ENCODE measurements at regions not wholly inside any gene's neighbourhood (a gene's known extent, or its start where the extent isn't known, plus 50 kb on each side); places are given as distances from the start of the nearest gene placed in this dataset.

GRCh38 chr13:74084375-74084935, 49.7 kb downstream of the KLF12 start:
- DNase-seq: no peak

GRCh38 chr13:74082741-74083160, 51.5 kb downstream of the KLF12 start:
- DNase-seq: no peak

GRCh38 chr13:74080762-74081161, 53.4 kb downstream of the KLF12 start:
- no peak for DNase-seq

GRCh38 chr13:74077792-74078191, 56.4 kb downstream of the KLF12 start:
- DNase-seq: no peak

GRCh38 chr13:74077375-74077774, 56.8 kb downstream of the KLF12 start:
- DNase-seq: no peak

GRCh38 chr13:74074723-74075122, 59.5 kb downstream of the KLF12 start:
- DNase-seq: no peak

- DNase-seq: no peak
Measured at GRCh38 chr13:74073274-74073673, 60.9 kb downstream of the KLF12 start.

- no peak for DNase-seq
Measured at GRCh38 chr13:74070513-74070912, 63.7 kb downstream of the KLF12 start.

GRCh38 chr13:74070065-74070464, 64.1 kb downstream of the KLF12 start:
- DNase-seq: no peak

GRCh38 chr13:74068471-74068870, 65.7 kb downstream of the KLF12 start:
- DNase-seq: no peak

GRCh38 chr13:74067818-74068217, 66.4 kb downstream of the KLF12 start:
- DNase-seq: no peak

- DNase-seq: no peak
Measured at GRCh38 chr13:74066937-74067336, 67.3 kb downstream of the KLF12 start.

GRCh38 chr13:74064805-74065312, 69.3 kb downstream of the KLF12 start:
- no peak for DNase-seq

- no peak for DNase-seq
Measured at GRCh38 chr13:74063533-74064100, 70.6 kb downstream of the KLF12 start.

- DNase-seq: no peak
Measured at GRCh38 chr13:74062933-74063332, 71.3 kb downstream of the KLF12 start.

GRCh38 chr13:74061926-74062595, 72.1 kb downstream of the KLF12 start:
- DNase-seq: no peak

- no peak for DNase-seq
Measured at GRCh38 chr13:74056801-74057542, 77.2 kb downstream of the KLF12 start.

- no peak for DNase-seq
Measured at GRCh38 chr13:74052402-74052928, 81.7 kb downstream of the KLF12 start.

- DNase-seq: no peak
Measured at GRCh38 chr13:74048756-74049155, 85.4 kb downstream of the KLF12 start.

- DNase-seq: no peak
Measured at GRCh38 chr13:74047931-74048600, 86.1 kb downstream of the KLF12 start.

- DNase-seq: no peak
Measured at GRCh38 chr13:74046431-74046830, 87.8 kb downstream of the KLF12 start.

- no peak for DNase-seq
Measured at GRCh38 chr13:74045583-74045982, 88.6 kb downstream of the KLF12 start.

GRCh38 chr13:74043237-74043636, 91.0 kb downstream of the KLF12 start:
- DNase-seq: no peak

All from NCI-H2029 treated with DMSO at 0.1 percent for 48 hours (cell line).